IPS-20b (cell line): ENCODE measurements at regions not wholly inside any gene's neighbourhood (a gene's known extent, or its start where the extent isn't known, plus 50 kb on each side); places are given as distances from the start of the nearest gene placed in this dataset.

Experiments
- H3K27ac ChIP-seq: one replicate; pipeline ENCODE4 v1.5.1; 2013; ENCODE audit warnings: low read length
- H3K27me3 ChIP-seq: 2 replicates; pipeline ENCODE4 v1.6.1; 2013; ENCODE audit warnings: mild to moderate bottlenecking, low read length, inconsistent platforms; ENCODE audit not compliant: insufficient read depth
- H3K36me3 ChIP-seq: 2 replicates; pipeline ENCODE4 v1.6.1; 2013; ENCODE audit warnings: low read depth, mild to moderate bottlenecking, inconsistent platforms, low read length, moderate library complexity; ENCODE audit not compliant: insufficient read depth
- H3K4me1 ChIP-seq: 2 replicates; pipeline ENCODE4 v1.6.1; 2013; ENCODE audit warnings: mild to moderate bottlenecking, control low read depth, inconsistent platforms, low read length, moderate library complexity; ENCODE audit not compliant: insufficient read depth
- H3K4me3 ChIP-seq: 2 replicates; pipeline ENCODE4 v1.5.1; 2013; ENCODE audit warnings: mild to moderate bottlenecking, low read length, inconsistent platforms
- H3K9ac ChIP-seq: 2 replicates; pipeline ENCODE4 v1.6.1; 2013; ENCODE audit warnings: low read depth, mild to moderate bottlenecking, inconsistent platforms, low read length, moderate library complexity
- H3K9me3 ChIP-seq: 2 replicates; pipeline ENCODE4 v1.6.1; 2013; ENCODE audit warnings: mild to moderate bottlenecking, low read depth, low read length, inconsistent platforms; ENCODE audit not compliant: insufficient read depth

GRCh38 chr12:77243345-77243744 is 178.0 kb upstream of the E2F7 start:
- Histone ChIP-seq H3K9ac (no peak overlapping the region), H3K27ac (no peak overlapping the region), H3K4me3 (no peak overlapping the region), H3K27me3 (no peaks in the 10 kb centered on the region), H3K4me1 (peaks cover 5% of the 10 kb centered on the region; the same call in 1 of the 2 replicates), H3K36me3 (no peaks in the 10 kb centered on the region), H3K9me3 (no peaks in the 10 kb centered on the region)

GRCh38 chr12:77239617-77240016 is 174.2 kb upstream of the E2F7 start:
- peaks cover 15% of the 10 kb centered on the region for H3K4me1 ChIP-seq
- no peaks in the 10 kb centered on the region for H3K36me3 ChIP-seq
- H3K27me3 ChIP-seq: no peaks in the 10 kb centered on the region
- H3K9me3 ChIP-seq: no peaks in the 10 kb centered on the region
- no peak overlapping the region for H3K27ac ChIP-seq
- no peak overlapping the region for H3K9ac ChIP-seq
- no peak overlapping the region for H3K4me3 ChIP-seq

- Histone ChIP-seq H3K4me1 (peaks cover 15% of the 10 kb centered on the region), H3K27me3 (no peaks in the 10 kb centered on the region), H3K9ac (peak overlapping the region; percentile 1; the same call in 1 of the 2 replicates), H3K27ac (no peak overlapping the region), H3K9me3 (no peaks in the 10 kb centered on the region), H3K36me3 (no peaks in the 10 kb centered on the region), H3K4me3 (no peak overlapping the region)
These were observed 173.0 kb upstream of the E2F7 start for GRCh38 chr12:77238335-77238734.

GRCh38 chr12:77237896-77238295 is 172.5 kb upstream of the E2F7 start:
- Histone ChIP-seq H3K4me1 (peaks cover 15% of the 10 kb centered on the region), H3K9ac (peak overlapping the region; percentile 1; the same call in 1 of the 2 replicates), H3K4me3 (no peak overlapping the region), H3K36me3 (no peaks in the 10 kb centered on the region), H3K27me3 (no peaks in the 10 kb centered on the region), H3K9me3 (no peaks in the 10 kb centered on the region), H3K27ac (no peak overlapping the region)

GRCh38 chr12:77236066-77236465 is 170.7 kb upstream of the E2F7 start:
- peaks cover 15% of the 10 kb centered on the region for H3K4me1 ChIP-seq

GRCh38 chr12:77232045-77232444 is 166.7 kb upstream of the E2F7 start:
- H3K9me3 ChIP-seq: no peaks in the 10 kb centered on the region
- no peak overlapping the region for H3K9ac ChIP-seq
- no peak overlapping the region for H3K27ac ChIP-seq
- H3K4me1 ChIP-seq: peaks cover 18% of the 10 kb centered on the region
- H3K4me3 ChIP-seq: no peak overlapping the region
- H3K27me3 ChIP-seq: no peaks in the 10 kb centered on the region
- no peaks in the 10 kb centered on the region for H3K36me3 ChIP-seq

More at GRCh38 chr12:77236066-77236465, 170.7 kb upstream of the E2F7 start:
- Histone ChIP-seq H3K9me3 (no peaks in the 10 kb centered on the region), H3K27me3 (no peaks in the 10 kb centered on the region), H3K4me3 (no peak overlapping the region), H3K36me3 (no peaks in the 10 kb centered on the region), H3K9ac (no peak overlapping the region), H3K27ac (no peak overlapping the region)

GRCh38 chr12:77231501-77231918 is 166.1 kb upstream of the E2F7 start:
- H3K36me3 ChIP-seq: no peaks in the 10 kb centered on the region
- no peak overlapping the region for H3K4me3 ChIP-seq
- H3K27ac ChIP-seq: no peak overlapping the region
- H3K9ac ChIP-seq: no peak overlapping the region
- no peaks in the 10 kb centered on the region for H3K27me3 ChIP-seq
- H3K9me3 ChIP-seq: no peaks in the 10 kb centered on the region
- peaks cover 18% of the 10 kb centered on the region for H3K4me1 ChIP-seq

GRCh38 chr12:77229640-77230442 is 164.5 kb upstream of the E2F7 start:
- Histone ChIP-seq H3K27me3 (no peaks in the 10 kb centered on the region), H3K9me3 (no peaks in the 10 kb centered on the region), H3K36me3 (no peaks in the 10 kb centered on the region), H3K9ac (no peak overlapping the region), H3K27ac (peak overlapping the region; percentile 63), H3K4me1 (peaks cover 18% of the 10 kb centered on the region), H3K4me3 (peak overlapping the region; percentile 16; the same call in 1 of the 2 replicates)

GRCh38 chr12:77228376-77228775 is 163.0 kb upstream of the E2F7 start:
- Histone ChIP-seq H3K36me3 (no peaks in the 10 kb centered on the region), H3K27ac (no peak overlapping the region), H3K4me3 (no peak overlapping the region), H3K27me3 (no peaks in the 10 kb centered on the region), H3K4me1 (peaks cover 18% of the 10 kb centered on the region), H3K9ac (no peak overlapping the region), H3K9me3 (no peaks in the 10 kb centered on the region)

GRCh38 chr12:77226368-77226767 is 161.0 kb upstream of the E2F7 start:
- no peaks in the 10 kb centered on the region for H3K36me3 ChIP-seq
- no peak overlapping the region for H3K4me3 ChIP-seq
- H3K9ac ChIP-seq: no peak overlapping the region
- H3K27ac ChIP-seq: no peak overlapping the region
- no peaks in the 10 kb centered on the region for H3K9me3 ChIP-seq
- peaks cover 18% of the 10 kb centered on the region for H3K4me1 ChIP-seq
- H3K27me3 ChIP-seq: no peaks in the 10 kb centered on the region

GRCh38 chr12:77225373-77225772 is 160.0 kb upstream of the E2F7 start:
- peaks cover 18% of the 10 kb centered on the region for H3K4me1 ChIP-seq
- H3K9ac ChIP-seq: no peak overlapping the region
- no peaks in the 10 kb centered on the region for H3K27me3 ChIP-seq
- H3K4me3 ChIP-seq: no peak overlapping the region
- H3K36me3 ChIP-seq: no peaks in the 10 kb centered on the region
- H3K9me3 ChIP-seq: no peaks in the 10 kb centered on the region
- no peak overlapping the region for H3K27ac ChIP-seq

GRCh38 chr12:77224346-77224745 is 159.0 kb upstream of the E2F7 start:
- no peak overlapping the region for H3K9ac ChIP-seq
- H3K36me3 ChIP-seq: no peaks in the 10 kb centered on the region
- H3K27ac ChIP-seq: no peak overlapping the region
- no peak overlapping the region for H3K4me3 ChIP-seq
- H3K27me3 ChIP-seq: no peaks in the 10 kb centered on the region
- H3K9me3 ChIP-seq: no peaks in the 10 kb centered on the region
- H3K4me1 ChIP-seq: peaks cover 9% of the 10 kb centered on the region
